SK-N-SH (cell line): ENCODE measurements at regions not wholly inside any gene's neighbourhood (a gene's known extent, or its start where the extent isn't known, plus 50 kb on each side); places are given as distances from the start of the nearest gene placed in this dataset.
A peak's percentile ranks its signal among the peaks of the same experiment; 100 is the strongest.

Experiments used
- CTCF ChIA-PET: fragments of 300-600, 350-600 bp; formaldehyde crosslinking; extraction: SDS; loops from one replicate; lab custom pipeline; 2021; lab: Yijun Ruan, JAX
- POLR2A ChIA-PET: fragments of 350-600 bp; sonication (Branson Sonifier 250); formaldehyde crosslinking; extraction: SDS; loops from one replicate; lab custom pipeline; 2020; ENCODE audit warnings: antibody characterized with exemption, inconsistent platforms; lab: Yijun Ruan, JAX
- DNase-seq: peaks from one replicate; pipeline ENCODE4 v3.0.0; 2012
- H2AFZ ChIP-seq: fragments of 200-600 bp; sonication (generic); 2 replicates; pipeline ENCODE4 v1.8.1; 2016; ENCODE audit warnings: antibody characterized with exemption, mild to moderate bottlenecking, low read depth
- H3F3A ChIP-seq: fragments of 200-600 bp; sonication (generic); replicated peaks from 2 replicates; pipeline ENCODE3; 2016; ENCODE audit warnings: antibody characterized with exemption, mild to moderate bottlenecking; ENCODE audit not compliant: insufficient read depth
- H3K27ac ChIP-seq, 2 experiments: fragments of 200-500 bp in 1 of 2; fragments of 200-600 bp in 1 of 2; sonication (Bioruptor generic) in 1 of 2; sonication (generic), shearing (Covaris generic) in 1 of 2; 2 replicates each; pipeline versions ENCODE4 v1.5.1 to v1.6.1; 2014 to 2016; ENCODE audit warnings: low read depth in 2 of 2, inconsistent platforms in 1 of 2, low read length in 1 of 2, mild to moderate bottlenecking in 1 of 2, mixed read lengths in 1 of 2
- H3K27me3 ChIP-seq: fragments of 200-600 bp; sonication (generic), shearing (Covaris generic); 2 replicates; pipeline ENCODE4 v1.6.1; 2016; ENCODE audit warnings: mixed run types; ENCODE audit not compliant: insufficient read depth
- H3K36me3 ChIP-seq, 2 experiments: fragments of 200-500 bp in 1 of 2; fragments of 200-600 bp in 1 of 2; sonication (Bioruptor generic) in 1 of 2; sonication (generic) in 1 of 2; replicated peaks in 1 of 2; 2 replicates each; pipeline versions ENCODE3 to v1.5.1; 2014 to 2016; ENCODE audit warnings: low read length in 1 of 2, mild to moderate bottlenecking in 1 of 2; ENCODE audit not compliant: insufficient read depth in 2 of 2, control insufficient read depth in 1 of 2
- H3K4me1 ChIP-seq, 2 experiments: fragments of 200-500 bp in 1 of 2; fragments of 200-600 bp in 1 of 2; sonication (Bioruptor generic) in 1 of 2; sonication (generic), shearing (Covaris generic) in 1 of 2; 2 replicates each; pipeline versions ENCODE4 v1.5.1 to v1.6.1; 2014 to 2016; ENCODE audit warnings: low read depth in 1 of 2, low read length in 1 of 2, mixed run types in 1 of 2; ENCODE audit not compliant: insufficient read depth in 2 of 2, control insufficient read depth in 1 of 2
- H3K4me2 ChIP-seq: fragments of 200-600 bp; sonication (generic), shearing (Covaris generic); 2 replicates; pipeline ENCODE4 v1.6.1; 2017; ENCODE audit warnings: mixed run types
- H3K4me3 ChIP-seq, 2 experiments: fragments of 200-500 bp in 1 of 2; fragments of 200-600 bp in 1 of 2; sonication (Bioruptor generic) in 1 of 2; sonication (generic), shearing (Covaris generic) in 1 of 2; 2 replicates each; pipeline versions ENCODE4 v1.5.1 to v1.8.1; 2014 to 2016; ENCODE audit warnings: low read depth in 2 of 2, inconsistent platforms in 1 of 2, low read length in 1 of 2, mild to moderate bottlenecking in 1 of 2, mixed read lengths in 1 of 2, moderate library complexity in 1 of 2
- H3K79me2 ChIP-seq: fragments of 200-600 bp; sonication (generic); 2 replicates; pipeline ENCODE4 v1.8.1; 2017; ENCODE audit warnings: mild to moderate bottlenecking; ENCODE audit not compliant: insufficient read depth
- H3K9ac ChIP-seq: fragments of 200-600 bp; sonication (generic); 2 replicates; pipeline ENCODE4 v1.6.1; 2017; ENCODE audit warnings: mixed run types
- H3K9me2 ChIP-seq: fragments of 200-600 bp; sonication (generic); 2 replicates; pipeline ENCODE4 v1.6.1; 2017; ENCODE audit warnings: mixed run types
- H3K9me3 ChIP-seq: fragments of 200-600 bp; sonication (generic); 2 replicates; pipeline ENCODE4 v1.6.1; 2017; ENCODE audit warnings: mixed run types, mild to moderate bottlenecking, moderate library complexity
- H4K20me1 ChIP-seq: fragments of 200-600 bp; sonication (generic); 2 replicates; pipeline ENCODE4 v1.6.1; 2017; ENCODE audit warnings: mild to moderate bottlenecking, mixed run types; ENCODE audit not compliant: insufficient read depth
- CTCF ChIP-seq: fragments of 200-600 bp; sonication (generic); IDR thresholded peaks from 2 replicates; pipeline ENCODE4 v1.6.1; 2017; ENCODE audit warnings: antibody characterized with exemption, mild to moderate bottlenecking, moderate library complexity
- EP300 ChIP-seq, 2 experiments: IDR thresholded peaks; 2 replicates each; pipeline versions ENCODE4 v1.4.0 to v1.6.1; 2012; ENCODE audit warnings: borderline replicate concordance in 1 of 2, low read depth in 1 of 2, low read length in 1 of 2
- FOXJ3 ChIP-seq: sonication (generic); formaldehyde crosslinking; IDR thresholded peaks from 2 replicates; pipeline ENCODE4 v1.5.1; 2020; ENCODE audit warnings: mild to moderate bottlenecking, missing genetic modification reagents
- FOXM1 ChIP-seq: IDR thresholded peaks from 2 replicates; pipeline ENCODE4 v1.4.0; 2012; ENCODE audit warnings: low read depth, mild to moderate bottlenecking
- GATA2 ChIP-seq: sonication (generic); formaldehyde crosslinking; IDR thresholded peaks from 2 replicates; pipeline ENCODE4 v1.5.0; 2020; ENCODE audit warnings: mild to moderate bottlenecking, missing genetic modification reagents
- IRF3 ChIP-seq: fragments of 150-350 bp; IDR thresholded peaks from 2 replicates; pipeline ENCODE4 v1.6.1; 2016; ENCODE audit warnings: mild to moderate bottlenecking, low read depth, low read length
- JUND ChIP-seq: IDR thresholded peaks from 2 replicates; pipeline ENCODE4 v1.4.0; 2012
- MEF2A ChIP-seq: IDR thresholded peaks from 2 replicates; pipeline ENCODE4 v1.4.0; 2012; ENCODE audit warnings: low read depth, borderline replicate concordance
- MXI1 ChIP-seq: IDR thresholded peaks from 2 replicates; pipeline ENCODE4 v1.6.1; 2012; ENCODE audit warnings: mild to moderate bottlenecking, low read depth, low read length, improper control_type of control experiment
- NFIC ChIP-seq: IDR thresholded peaks from 2 replicates; pipeline ENCODE4 v1.4.0; 2012; ENCODE audit warnings: borderline replicate concordance
- PBX3 ChIP-seq: IDR thresholded peaks from 2 replicates; pipeline ENCODE4; 2012
- RCOR1 ChIP-seq: fragments of 150-350 bp; IDR thresholded peaks from 2 replicates; pipeline ENCODE4 v1.6.1; 2017; ENCODE audit warnings: antibody characterized with exemption, low read length
- REST ChIP-seq: IDR thresholded peaks from 2 replicates; pipeline ENCODE4 v1.6.1; 2012; ENCODE audit warnings: mild to moderate bottlenecking, low read depth, low read length, moderate library complexity
- RXRA ChIP-seq: IDR thresholded peaks from 2 replicates; pipeline ENCODE4 v1.4.0; 2012; ENCODE audit warnings: low read depth, mild to moderate bottlenecking, borderline replicate concordance
- SIN3A ChIP-seq: IDR thresholded peaks from 2 replicates; pipeline ENCODE4 v1.6.1; 2012; ENCODE audit warnings: low read depth, mild to moderate bottlenecking, low read length, moderate library complexity, borderline replicate concordance
- SMC3 ChIP-seq: IDR thresholded peaks from 2 replicates; pipeline ENCODE4 v1.6.1; 2012; ENCODE audit warnings: low read depth, low read length, improper control_type of control experiment
- TAF1 ChIP-seq: IDR thresholded peaks from 2 replicates; pipeline ENCODE4 v1.6.1; 2012; ENCODE audit warnings: low read depth, mild to moderate bottlenecking, low read length, moderate library complexity, borderline replicate concordance
- TCF12 ChIP-seq: IDR thresholded peaks from 2 replicates; pipeline ENCODE4 v1.4.0; 2012
- TEAD4 ChIP-seq: IDR thresholded peaks from 2 replicates; pipeline ENCODE4 v1.4.0; 2012; ENCODE audit warnings: mild to moderate bottlenecking, borderline replicate concordance; ENCODE audit not compliant: insufficient read depth
- USF1 ChIP-seq: IDR thresholded peaks from 2 replicates; pipeline ENCODE4 v1.4.0; 2012; ENCODE audit warnings: low read depth, borderline replicate concordance
- YY1 ChIP-seq: IDR thresholded peaks from 2 replicates; pipeline ENCODE4 v1.4.0; 2012; ENCODE audit warnings: low read depth, mild to moderate bottlenecking
- WGBS: methylation state at CpG from one replicate; pipeline ENCODE4 v1.1.6; 2017; ENCODE audit warnings: low lambda C conversion rate; 5-methylcytosine and 5-hydroxymethylcytosine counted together

GRCh38 chr13:63107179-63107943 is 1691.7 kb upstream of the PCDH20 start (continued):
- TF ChIP-seq REST (no peak), YY1 (no peak), JUND (no peak), PBX3 (no peak), TAF1 (no peak), FOXM1 (no peak), NFIC (no peak), MXI1 (no peak), FOXJ3 (CRISPR knock-in tag) (no peak), EP300 (IDR thresholded peaks at IDR 0.05; ENCODE audit: borderline replicate concordance in 1 of 2, low read depth in 1 of 2, low read length in 1 of 2) (no peak), TCF12 (no peak)
- TF ChIP-seq, all 33 proteins: peak for 0

GRCh38 chr13:63094717-63095116 is 1679.1 kb upstream of the PCDH20 start:
- H4K20me1 ChIP-seq, result no peaks in the 10 kb centered on the region
- DNase-seq, result no peak
- H3K9ac ChIP-seq, result no peak overlapping the region
- H3K4me1 ChIP-seq, result no peaks in the 10 kb centered on the region; a peak in 1 of 4 replicates
- H3K9me3 ChIP-seq, result no peaks in the 10 kb centered on the region; the same call in 1 of the 2 replicates
- no peaks in the 10 kb centered on the region for H3K27me3 ChIP-seq
- H3K27ac ChIP-seq, result no peak overlapping the region; a peak in 1 of 4 replicates
- POLR2A ChIA-PET, result no interaction called here
- CTCF ChIA-PET, result no interaction called here
- no peak overlapping the region for H3K4me3 ChIP-seq
- peak overlapping the region; percentile 44; the same call in 1 of the 2 replicates for H2AFZ ChIP-seq
- H3K4me2 ChIP-seq, result no peak overlapping the region
- no peaks in the 10 kb centered on the region for H3K9me2 ChIP-seq
- no peaks in the 10 kb centered on the region for H3K36me3 ChIP-seq
- no peaks in the 10 kb centered on the region for H3K79me2 ChIP-seq
- 48% methylated on average over 1 of the region's 1 CpG for WGBS
- peaks cover 7% of the 10 kb centered on the region for H3F3A ChIP-seq
- TF ChIP-seq TEAD4 (no peak), IRF3 (no peak), SIN3A (no peak), SMC3 (no peak), RXRA (no peak), YY1 (no peak), RCOR1 (peak; percentile 58; the same call in 1 of the 2 replicates), GATA2 (CRISPR knock-in tag) (peak; percentile 67; the same call in 1 of the 2 replicates), EP300 (IDR thresholded peaks at IDR 0.05; ENCODE audit: borderline replicate concordance in 1 of 2, low read depth in 1 of 2, low read length in 1 of 2) (peak in 1 of 2 experiments; percentile 71; a peak in 2 of 4 replicates), MEF2A (no peak), CTCF (no peak), MXI1 (no peak), USF1 (no peak), FOXM1 (no peak)
